ENCODE measurements at regions not wholly inside any gene's neighbourhood (a gene's known extent, or its start where the extent isn't known, plus 50 kb on each side); places are given as distances from the start of the nearest gene placed in this dataset.

- no peak for DNase-seq (ENCODE audit: low read depth in 3 of 3)
These were observed 291.0 kb downstream of the CHRM3 start for GRCh38 chr1:239677362-239677761.

- DNase-seq (ENCODE audit: low read depth in 3 of 3), result no peak
These were observed 291.8 kb downstream of the CHRM3 start for GRCh38 chr1:239678181-239678580.

GRCh38 chr1:239682046-239682445 is 295.7 kb downstream of the CHRM3 start:
- no peak for DNase-seq (ENCODE audit: low read depth in 3 of 3)

- no peak for DNase-seq (ENCODE audit: low read depth in 3 of 3)
These were observed 296.6 kb downstream of the CHRM3 start for GRCh38 chr1:239682960-239683359.

GRCh38 chr1:239686386-239686785 is 300.0 kb downstream of the CHRM3 start:
- DNase-seq (ENCODE audit: low read depth in 3 of 3), result no peak

GRCh38 chr1:239696317-239696716 is 309.9 kb downstream of the CHRM3 start:
- DNase-seq (ENCODE audit: low read depth in 3 of 3), result no peak

- no peak for DNase-seq (ENCODE audit: low read depth in 3 of 3)
These were observed 314.3 kb downstream of the CHRM3 start for GRCh38 chr1:239700667-239701066.

GRCh38 chr1:239703075-239703474 is 316.7 kb downstream of the CHRM3 start:
- no peak for DNase-seq (ENCODE audit: low read depth in 3 of 3)

GRCh38 chr1:239706245-239706892 is 320.0 kb downstream of the CHRM3 start:
- no peak for DNase-seq (ENCODE audit: low read depth in 3 of 3)

- DNase-seq (ENCODE audit: low read depth in 3 of 3), result no peak
These were observed 321.2 kb downstream of the CHRM3 start for GRCh38 chr1:239707615-239708014.

- DNase-seq (ENCODE audit: low read depth in 3 of 3), result no peak
These were observed 322.3 kb downstream of the CHRM3 start for GRCh38 chr1:239708622-239709021.

GRCh38 chr1:239711768-239712167 is 325.4 kb downstream of the CHRM3 start:
- no peak for DNase-seq (ENCODE audit: low read depth in 3 of 3)

GRCh38 chr1:239717097-239717917 is 330.9 kb downstream of the CHRM3 start:
- no peak for DNase-seq (ENCODE audit: low read depth in 3 of 3)

GRCh38 chr1:239717918-239718184 is 331.5 kb downstream of the CHRM3 start:
- DNase-seq (ENCODE audit: low read depth in 3 of 3), result no peak

GRCh38 chr1:239718571-239718970 is 332.2 kb downstream of the CHRM3 start:
- DNase-seq (ENCODE audit: low read depth in 3 of 3), result no peak

GRCh38 chr1:239718997-239719628 is 332.7 kb downstream of the CHRM3 start:
- peak in 1 of 3 experiments; percentile 22 for DNase-seq (ENCODE audit: low read depth in 3 of 3)

GRCh38 chr1:239719642-239720258 is 333.4 kb downstream of the CHRM3 start:
- DNase-seq (ENCODE audit: low read depth in 3 of 3), result peak in 1 of 3 experiments; percentile 13

- DNase-seq (ENCODE audit: low read depth in 3 of 3), result no peak
These were observed 335.7 kb downstream of the CHRM3 start for GRCh38 chr1:239722035-239722434.

- DNase-seq (ENCODE audit: low read depth in 3 of 3), result no peak
These were observed 337.5 kb downstream of the CHRM3 start for GRCh38 chr1:239723776-239724367.

GRCh38 chr1:239725371-239725770 is 339.0 kb downstream of the CHRM3 start:
- no peak for DNase-seq (ENCODE audit: low read depth in 3 of 3)

- DNase-seq (ENCODE audit: low read depth in 3 of 3), result no peak
These were observed 339.6 kb downstream of the CHRM3 start for GRCh38 chr1:239725933-239726332.

GRCh38 chr1:239730378-239730777 is 344.0 kb downstream of the CHRM3 start:
- no peak for DNase-seq (ENCODE audit: low read depth in 3 of 3)
